ENCODE measurements at regions not wholly inside any gene's neighbourhood (a gene's known extent, or its start where the extent isn't known, plus 50 kb on each side); places are given as distances from the start of the nearest gene placed in this dataset.

DNA sequence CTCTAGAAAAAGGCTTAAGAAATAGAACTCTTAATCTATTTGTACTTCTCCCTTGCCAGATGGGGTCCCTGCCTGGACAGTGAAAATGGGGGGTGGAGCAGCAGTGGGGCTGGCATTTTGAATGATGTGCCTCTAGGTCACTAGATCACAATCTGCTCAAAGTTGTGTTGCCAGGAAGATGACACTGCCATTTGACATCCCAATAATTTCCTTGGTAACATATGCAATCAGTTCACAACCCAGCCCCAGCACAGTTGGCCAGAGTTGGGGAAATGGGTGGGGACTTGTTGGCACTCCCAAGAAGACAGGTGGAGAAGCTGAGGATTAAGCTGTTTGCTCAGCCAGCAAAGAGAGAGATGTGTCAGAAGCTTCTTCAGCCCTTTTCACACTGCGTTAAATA lies 558.3 kb upstream of the KLHL29 start:
- TF ChIP-seq, protein P1, sequence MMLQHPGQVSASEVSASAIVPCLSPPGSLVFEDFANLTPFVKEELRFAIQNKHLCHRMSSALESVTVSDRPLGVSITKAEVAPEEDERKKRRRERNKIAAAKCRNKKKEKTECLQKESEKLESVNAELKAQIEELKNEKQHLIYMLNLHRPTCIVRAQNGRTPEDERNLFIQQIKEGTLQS (IDR thresholded peaks at IDR 0.05), result no peak
- TF ChIP-seq SP1 (IDR thresholded peaks at IDR 0.05; ENCODE audit: low read depth) (no peak), ZFX (IDR thresholded peaks at IDR 0.05) (no peak), POLR2A (IDR thresholded peaks at IDR 0.05; ENCODE audit: borderline replicate concordance, extremely low read depth, insufficient read depth, insufficient read length) (no peak), EZH2 (IDR thresholded peaks at IDR 0.05) (no peak), TCF7L2 (IDR thresholded peaks at IDR 0.05; ENCODE audit: borderline replicate concordance, extremely low read depth, insufficient read depth, insufficient read length) (no peak), CEBPB (IDR thresholded peaks at IDR 0.05; ENCODE audit: low read depth) (no peak), POLR2AphosphoS5 (IDR thresholded peaks at IDR 0.05; ENCODE audit: low read depth, low read length) (no peak), EZH2phosphoT487 (IDR thresholded peaks at IDR 0.05; ENCODE audit: borderline replicate concordance) (no peak), SIN3A (IDR thresholded peaks at IDR 0.05; ENCODE audit: low read depth) (no peak)
- TF ChIP-seq, protein P2, sequence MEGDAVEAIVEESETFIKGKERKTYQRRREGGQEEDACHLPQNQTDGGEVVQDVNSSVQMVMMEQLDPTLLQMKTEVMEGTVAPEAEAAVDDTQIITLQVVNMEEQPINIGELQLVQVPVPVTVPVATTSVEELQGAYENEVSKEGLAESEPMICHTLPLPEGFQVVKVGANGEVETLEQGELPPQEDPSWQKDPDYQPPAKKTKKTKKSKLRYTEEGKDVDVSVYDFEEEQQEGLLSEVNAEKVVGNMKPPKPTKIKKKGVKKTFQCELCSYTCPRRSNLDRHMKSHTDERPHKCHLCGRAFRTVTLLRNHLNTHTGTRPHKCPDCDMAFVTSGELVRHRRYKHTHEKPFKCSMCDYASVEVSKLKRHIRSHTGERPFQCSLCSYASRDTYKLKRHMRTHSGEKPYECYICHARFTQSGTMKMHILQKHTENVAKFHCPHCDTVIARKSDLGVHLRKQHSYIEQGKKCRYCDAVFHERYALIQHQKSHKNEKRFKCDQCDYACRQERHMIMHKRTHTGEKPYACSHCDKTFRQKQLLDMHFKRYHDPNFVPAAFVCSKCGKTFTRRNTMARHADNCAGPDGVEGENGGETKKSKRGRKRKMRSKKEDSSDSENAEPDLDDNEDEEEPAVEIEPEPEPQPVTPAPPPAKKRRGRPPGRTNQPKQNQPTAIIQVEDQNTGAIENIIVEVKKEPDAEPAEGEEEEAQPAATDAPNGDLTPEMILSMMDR (IDR thresholded peaks at IDR 0.05 in 2 of 3, conservative IDR thresholded peaks at IDR 0.05 in 1 of 3; ENCODE audit: borderline replicate concordance in 1 of 3, insufficient read depth in 1 of 3, low read depth in 2 of 3, low read length in 2 of 3), result no peak
- TF ChIP-seq, protein P3, sequence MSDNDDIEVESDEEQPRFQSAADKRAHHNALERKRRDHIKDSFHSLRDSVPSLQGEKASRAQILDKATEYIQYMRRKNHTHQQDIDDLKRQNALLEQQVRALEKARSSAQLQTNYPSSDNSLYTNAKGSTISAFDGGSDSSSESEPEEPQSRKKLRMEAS (IDR thresholded peaks at IDR 0.05), result no peak
- TF ChIP-seq, protein P4, sequence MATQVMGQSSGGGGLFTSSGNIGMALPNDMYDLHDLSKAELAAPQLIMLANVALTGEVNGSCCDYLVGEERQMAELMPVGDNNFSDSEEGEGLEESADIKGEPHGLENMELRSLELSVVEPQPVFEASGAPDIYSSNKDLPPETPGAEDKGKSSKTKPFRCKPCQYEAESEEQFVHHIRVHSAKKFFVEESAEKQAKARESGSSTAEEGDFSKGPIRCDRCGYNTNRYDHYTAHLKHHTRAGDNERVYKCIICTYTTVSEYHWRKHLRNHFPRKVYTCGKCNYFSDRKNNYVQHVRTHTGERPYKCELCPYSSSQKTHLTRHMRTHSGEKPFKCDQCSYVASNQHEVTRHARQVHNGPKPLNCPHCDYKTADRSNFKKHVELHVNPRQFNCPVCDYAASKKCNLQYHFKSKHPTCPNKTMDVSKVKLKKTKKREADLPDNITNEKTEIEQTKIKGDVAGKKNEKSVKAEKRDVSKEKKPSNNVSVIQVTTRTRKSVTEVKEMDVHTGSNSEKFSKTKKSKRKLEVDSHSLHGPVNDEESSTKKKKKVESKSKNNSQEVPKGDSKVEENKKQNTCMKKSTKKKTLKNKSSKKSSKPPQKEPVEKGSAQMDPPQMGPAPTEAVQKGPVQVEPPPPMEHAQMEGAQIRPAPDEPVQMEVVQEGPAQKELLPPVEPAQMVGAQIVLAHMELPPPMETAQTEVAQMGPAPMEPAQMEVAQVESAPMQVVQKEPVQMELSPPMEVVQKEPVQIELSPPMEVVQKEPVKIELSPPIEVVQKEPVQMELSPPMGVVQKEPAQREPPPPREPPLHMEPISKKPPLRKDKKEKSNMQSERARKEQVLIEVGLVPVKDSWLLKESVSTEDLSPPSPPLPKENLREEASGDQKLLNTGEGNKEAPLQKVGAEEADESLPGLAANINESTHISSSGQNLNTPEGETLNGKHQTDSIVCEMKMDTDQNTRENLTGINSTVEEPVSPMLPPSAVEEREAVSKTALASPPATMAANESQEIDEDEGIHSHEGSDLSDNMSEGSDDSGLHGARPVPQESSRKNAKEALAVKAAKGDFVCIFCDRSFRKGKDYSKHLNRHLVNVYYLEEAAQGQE (IDR thresholded peaks at IDR 0.05; ENCODE audit: low read depth), result no peak
- TF ChIP-seq, protein P5, sequence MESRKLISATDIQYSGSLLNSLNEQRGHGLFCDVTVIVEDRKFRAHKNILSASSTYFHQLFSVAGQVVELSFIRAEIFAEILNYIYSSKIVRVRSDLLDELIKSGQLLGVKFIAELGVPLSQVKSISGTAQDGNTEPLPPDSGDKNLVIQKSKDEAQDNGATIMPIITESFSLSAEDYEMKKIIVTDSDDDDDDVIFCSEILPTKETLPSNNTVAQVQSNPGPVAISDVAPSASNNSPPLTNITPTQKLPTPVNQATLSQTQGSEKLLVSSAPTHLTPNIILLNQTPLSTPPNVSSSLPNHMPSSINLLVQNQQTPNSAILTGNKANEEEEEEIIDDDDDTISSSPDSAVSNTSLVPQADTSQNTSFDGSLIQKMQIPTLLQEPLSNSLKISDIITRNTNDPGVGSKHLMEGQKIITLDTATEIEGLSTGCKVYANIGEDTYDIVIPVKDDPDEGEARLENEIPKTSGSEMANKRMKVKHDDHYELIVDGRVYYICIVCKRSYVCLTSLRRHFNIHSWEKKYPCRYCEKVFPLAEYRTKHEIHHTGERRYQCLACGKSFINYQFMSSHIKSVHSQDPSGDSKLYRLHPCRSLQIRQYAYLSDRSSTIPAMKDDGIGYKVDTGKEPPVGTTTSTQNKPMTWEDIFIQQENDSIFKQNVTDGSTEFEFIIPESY (IDR thresholded peaks at IDR 0.05; ENCODE audit: extremely low read depth, insufficient replicate concordance, low read length), result no peak
